Astrocyte (in vitro differentiated cells and primary cell): ENCODE measurements at regions not wholly inside any gene's neighbourhood (a gene's known extent, or its start where the extent isn't known, plus 50 kb on each side); places are given as distances from the start of the nearest gene placed in this dataset.
A peak's percentile ranks its signal among the peaks of the same experiment; 100 is the strongest.

Source experiments
- DNase-seq: peaks from one replicate; pipeline ENCODE4 v3.0.0-alpha.2; 2010; ENCODE audit warnings: low read depth
- FAIRE-seq: peaks from 2 replicates; lab custom pipeline; 2011; peaks lifted over from hg19 to GRCh38; lab: Jason Lieb, UNC
- H2AFZ ChIP-seq: 2 replicates; pipeline ENCODE4 v1.6.0; 2012; ENCODE audit warnings: low read depth, low read length, inconsistent platforms
- H3K27ac ChIP-seq: 2 replicates; pipeline ENCODE4 v1.5.1; 2011; ENCODE audit warnings: low read depth, low read length, inconsistent platforms
- H3K27me3 ChIP-seq: 2 replicates; pipeline ENCODE4 v1.6.0; 2011; ENCODE audit warnings: low read length, inconsistent platforms; ENCODE audit not compliant: insufficient read depth
- H3K36me3 ChIP-seq: 2 replicates; pipeline ENCODE4 v1.5.1; 2011; ENCODE audit warnings: low read length, inconsistent platforms; ENCODE audit not compliant: insufficient read depth
- H3K4me1 ChIP-seq: 2 replicates; pipeline ENCODE4 v1.5.1; 2011; ENCODE audit warnings: low read length, inconsistent platforms; ENCODE audit not compliant: insufficient read depth
- H3K4me2 ChIP-seq: 2 replicates; pipeline ENCODE4 v1.6.0; 2012; ENCODE audit warnings: low read length, inconsistent platforms
- H3K4me3 ChIP-seq: 2 replicates; pipeline ENCODE4 v1.5.1; 2011; ENCODE audit warnings: low read depth, mild to moderate bottlenecking, low read length, inconsistent platforms; ENCODE audit not compliant: insufficient read depth
- H3K79me2 ChIP-seq: 2 replicates; pipeline ENCODE4 v1.6.0; 2012; ENCODE audit warnings: mild to moderate bottlenecking, low read length, inconsistent platforms; ENCODE audit not compliant: insufficient read depth
- H3K9ac ChIP-seq: 2 replicates; pipeline ENCODE4 v1.6.0; 2012; ENCODE audit warnings: mild to moderate bottlenecking, low read length, inconsistent platforms
- H3K9me3 ChIP-seq: 2 replicates; pipeline ENCODE4 v1.5.1; 2012; ENCODE audit warnings: low read depth, mild to moderate bottlenecking, low read length, inconsistent platforms; ENCODE audit not compliant: insufficient read depth
- H4K20me1 ChIP-seq: 2 replicates; pipeline ENCODE4 v1.6.0; 2012; ENCODE audit warnings: low read length, inconsistent platforms; ENCODE audit not compliant: insufficient read depth
- H3K27ac Mint-ChIP-seq: one replicate; pipeline ENCODE4 v1.8.0; 2021; ENCODE audit warnings: mild to moderate bottlenecking, mixed read lengths; ENCODE audit not compliant: unreplicated experiment
- H3K27me3 Mint-ChIP-seq: one replicate; pipeline ENCODE4 v1.8.0; 2021; ENCODE audit warnings: low read depth, mixed read lengths; ENCODE audit not compliant: unreplicated experiment
- H3K36me3 Mint-ChIP-seq: one replicate; pipeline ENCODE4 v1.8.0; 2021; ENCODE audit warnings: low read depth, mixed read lengths; ENCODE audit not compliant: unreplicated experiment
- H3K4me1 Mint-ChIP-seq: one replicate; pipeline ENCODE4 v1.8.0; 2021; ENCODE audit warnings: low read depth, mixed read lengths; ENCODE audit not compliant: unreplicated experiment
- H3K4me3 Mint-ChIP-seq: one replicate; pipeline ENCODE4 v1.8.0; 2021; ENCODE audit warnings: mild to moderate bottlenecking, moderate library complexity, mixed read lengths; ENCODE audit not compliant: unreplicated experiment
- H3K9me3 Mint-ChIP-seq: one replicate; pipeline ENCODE4 v1.8.0; 2021; ENCODE audit warnings: mild to moderate bottlenecking, mixed read lengths; ENCODE audit not compliant: unreplicated experiment
- EZH2 ChIP-seq: IDR thresholded peaks from 2 replicates; pipeline ENCODE4 v1.6.1; 2012; ENCODE audit warnings: mild to moderate bottlenecking, low read length, inconsistent platforms; ENCODE audit not compliant: insufficient read depth
- TF ChIP-seq, protein P1 (sequence below): IDR thresholded peaks from 2 replicates; pipeline ENCODE4 v1.5.1; 2011; ENCODE audit warnings: low read depth, mild to moderate bottlenecking, inconsistent platforms, low read length, moderate library complexity; ENCODE audit not compliant: insufficient read depth

GRCh38 chr4:20181926-20182325 lies 69.8 kb upstream of the SLIT2 start:
- no peak overlapping the region for H3K27ac ChIP-seq
- no peak overlapping the region for H3K4me3 Mint-ChIP-seq
- H3K4me1 ChIP-seq, result no peaks in the 10 kb centered on the region
- H3K27me3 Mint-ChIP-seq, result no peaks in the 10 kb centered on the region
- H4K20me1 ChIP-seq, result no peaks in the 10 kb centered on the region
- no peaks in the 10 kb centered on the region for H3K9me3 ChIP-seq
- no peak overlapping the region for H3K4me3 ChIP-seq
- no peak overlapping the region for H3K9ac ChIP-seq
- FAIRE-seq (no peak), DNase-seq (peak; percentile 31)
- no peaks in the 10 kb centered on the region for H3K79me2 ChIP-seq
- peaks cover 2% of the 10 kb centered on the region for H3K36me3 Mint-ChIP-seq
- no peak overlapping the region for H2AFZ ChIP-seq
- no peaks in the 10 kb centered on the region for H3K36me3 ChIP-seq
- no peak overlapping the region for H3K4me2 ChIP-seq
- no peak overlapping the region for H3K27ac Mint-ChIP-seq
- H3K9me3 Mint-ChIP-seq, result peaks cover 15% of the 10 kb centered on the region
- H3K4me1 Mint-ChIP-seq, result no peaks in the 10 kb centered on the region
- TF ChIP-seq EZH2, result no peak
- TF ChIP-seq, protein P1, sequence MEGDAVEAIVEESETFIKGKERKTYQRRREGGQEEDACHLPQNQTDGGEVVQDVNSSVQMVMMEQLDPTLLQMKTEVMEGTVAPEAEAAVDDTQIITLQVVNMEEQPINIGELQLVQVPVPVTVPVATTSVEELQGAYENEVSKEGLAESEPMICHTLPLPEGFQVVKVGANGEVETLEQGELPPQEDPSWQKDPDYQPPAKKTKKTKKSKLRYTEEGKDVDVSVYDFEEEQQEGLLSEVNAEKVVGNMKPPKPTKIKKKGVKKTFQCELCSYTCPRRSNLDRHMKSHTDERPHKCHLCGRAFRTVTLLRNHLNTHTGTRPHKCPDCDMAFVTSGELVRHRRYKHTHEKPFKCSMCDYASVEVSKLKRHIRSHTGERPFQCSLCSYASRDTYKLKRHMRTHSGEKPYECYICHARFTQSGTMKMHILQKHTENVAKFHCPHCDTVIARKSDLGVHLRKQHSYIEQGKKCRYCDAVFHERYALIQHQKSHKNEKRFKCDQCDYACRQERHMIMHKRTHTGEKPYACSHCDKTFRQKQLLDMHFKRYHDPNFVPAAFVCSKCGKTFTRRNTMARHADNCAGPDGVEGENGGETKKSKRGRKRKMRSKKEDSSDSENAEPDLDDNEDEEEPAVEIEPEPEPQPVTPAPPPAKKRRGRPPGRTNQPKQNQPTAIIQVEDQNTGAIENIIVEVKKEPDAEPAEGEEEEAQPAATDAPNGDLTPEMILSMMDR, result no peak
- no peaks in the 10 kb centered on the region for H3K27me3 ChIP-seq

GRCh38 chr4:20180509-20180908 lies 71.2 kb upstream of the SLIT2 start:
- Histone ChIP-seq H2AFZ (no peak overlapping the region), H3K4me3 (no peak overlapping the region), H3K27me3 (no peaks in the 10 kb centered on the region), H3K79me2 (no peaks in the 10 kb centered on the region), H4K20me1 (no peaks in the 10 kb centered on the region), H3K4me1 (no peaks in the 10 kb centered on the region), H3K9ac (no peak overlapping the region), H3K9me3 (no peaks in the 10 kb centered on the region), H3K36me3 (no peaks in the 10 kb centered on the region), H3K4me2 (no peak overlapping the region), H3K27ac (no peak overlapping the region)
- TF ChIP-seq, protein P1, result no peak
- TF ChIP-seq EZH2, result no peak
- H3K27ac Mint-ChIP-seq, result no peak overlapping the region
- no peak for FAIRE-seq
- H3K36me3 Mint-ChIP-seq, result peaks cover 2% of the 10 kb centered on the region
- no peaks in the 10 kb centered on the region for H3K27me3 Mint-ChIP-seq
- peaks cover 15% of the 10 kb centered on the region for H3K9me3 Mint-ChIP-seq
- DNase-seq, result no peak
- no peaks in the 10 kb centered on the region for H3K4me1 Mint-ChIP-seq
- H3K4me3 Mint-ChIP-seq, result no peak overlapping the region

DNA sequence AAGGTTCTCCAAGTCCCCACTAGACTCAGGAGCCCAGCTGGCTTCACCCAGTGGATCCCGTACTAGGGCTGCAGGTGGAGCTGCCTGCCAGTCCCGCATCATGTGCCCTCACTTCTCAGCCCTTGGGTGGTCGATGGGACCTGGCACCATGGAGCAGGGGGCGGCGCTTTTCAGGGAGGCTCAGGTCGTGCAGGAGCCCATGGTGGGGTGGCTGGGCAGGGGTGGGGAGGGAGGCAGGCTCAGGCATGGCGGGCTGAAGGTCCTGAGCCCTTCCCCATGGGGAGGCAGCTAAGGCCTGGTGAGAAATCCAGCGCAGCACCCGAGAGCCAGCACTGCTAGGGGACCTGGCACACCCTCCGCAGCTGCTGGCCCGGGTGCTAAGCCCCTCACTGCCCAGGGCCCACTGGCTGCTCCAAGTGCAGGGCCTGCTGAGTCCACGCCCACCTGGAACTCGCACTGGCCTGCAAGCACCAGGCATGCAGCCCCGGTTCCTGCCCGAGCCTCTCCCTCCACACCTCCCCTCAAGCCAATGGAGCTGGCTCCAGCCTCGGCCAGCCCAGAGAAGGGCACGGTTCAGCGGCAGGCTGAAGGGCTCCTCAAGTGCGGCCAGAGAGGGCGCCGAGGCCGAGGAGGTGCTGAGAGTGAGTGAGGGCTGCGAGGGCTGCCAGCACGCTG lies 72.7 kb upstream of the SLIT2 start:
- Mint-ChIP-seq H3K27me3 (no peaks in the 10 kb centered on the region), H3K4me3 (no peak overlapping the region), H3K27ac (no peak overlapping the region), H3K36me3 (no peaks in the 10 kb centered on the region), H3K4me1 (no peaks in the 10 kb centered on the region), H3K9me3 (peaks cover 11% of the 10 kb centered on the region)
- no peak for FAIRE-seq
- Histone ChIP-seq H3K79me2 (no peaks in the 10 kb centered on the region), H3K4me1 (no peaks in the 10 kb centered on the region), H3K9ac (no peak overlapping the region), H3K4me2 (no peak overlapping the region), H3K27ac (no peak overlapping the region), H3K27me3 (no peaks in the 10 kb centered on the region), H2AFZ (no peak overlapping the region), H4K20me1 (no peaks in the 10 kb centered on the region), H3K36me3 (no peaks in the 10 kb centered on the region), H3K4me3 (no peak overlapping the region), H3K9me3 (no peaks in the 10 kb centered on the region)
- no peak for DNase-seq
- no peak for TF ChIP-seq EZH2
- TF ChIP-seq, protein P1, result no peak
